ENCODE measurements at regions not wholly inside any gene's neighbourhood (a gene's known extent, or its start where the extent isn't known, plus 50 kb on each side); places are given as distances from the start of the nearest gene placed in this dataset.
"Not testable (repeated sequence)": the region's sequence is repeated elsewhere in the genome, so short reads cannot be mapped to it uniquely, and the experiment has no call there.

- peak in 4 of 7 experiments; percentile 9 to 41 (median 31) for TF ChIP-seq CTCF (IDR thresholded peaks at IDR 0.05)
- TF ChIP-seq POLR2A, EP300, POLR2AphosphoS5 (IDR thresholded peaks at IDR 0.05): not testable (repeated sequence)
Observed at GRCh38 chr7:29635067-29636008, 71.7 kb downstream of the PRR15 start.

Data from stomach (tissue), 4 donors.